SU-DHL-6 (cell line): ENCODE measurements at regions not wholly inside any gene's neighbourhood (a gene's known extent, or its start where the extent isn't known, plus 50 kb on each side); places are given as distances from the start of the nearest gene placed in this dataset.
"Not testable (repeated sequence)": the region's sequence is repeated elsewhere in the genome, so short reads cannot be mapped to it uniquely, and the experiment has no call there.

Source experiments
- CTCF ChIP-seq: fragments of 200-600 bp; sonication (generic); IDR thresholded peaks from one replicate; pipeline ENCODE4 v1.5.1; 2017; ENCODE audit warnings: antibody characterized with exemption, mild to moderate bottlenecking, low read length, moderate library complexity; ENCODE audit not compliant: insufficient read depth, poor library complexity, severe bottlenecking
- EZH2phosphoT487 ChIP-seq: fragments of 200-600 bp; sonication (generic), shearing (Covaris generic); conservative IDR thresholded peaks from 2 replicates; pipeline ENCODE4 v1.6.1; 2018; ENCODE audit warnings: mild to moderate bottlenecking, antibody characterized with exemption, low read length, moderate library complexity, mixed read lengths

DNA sequence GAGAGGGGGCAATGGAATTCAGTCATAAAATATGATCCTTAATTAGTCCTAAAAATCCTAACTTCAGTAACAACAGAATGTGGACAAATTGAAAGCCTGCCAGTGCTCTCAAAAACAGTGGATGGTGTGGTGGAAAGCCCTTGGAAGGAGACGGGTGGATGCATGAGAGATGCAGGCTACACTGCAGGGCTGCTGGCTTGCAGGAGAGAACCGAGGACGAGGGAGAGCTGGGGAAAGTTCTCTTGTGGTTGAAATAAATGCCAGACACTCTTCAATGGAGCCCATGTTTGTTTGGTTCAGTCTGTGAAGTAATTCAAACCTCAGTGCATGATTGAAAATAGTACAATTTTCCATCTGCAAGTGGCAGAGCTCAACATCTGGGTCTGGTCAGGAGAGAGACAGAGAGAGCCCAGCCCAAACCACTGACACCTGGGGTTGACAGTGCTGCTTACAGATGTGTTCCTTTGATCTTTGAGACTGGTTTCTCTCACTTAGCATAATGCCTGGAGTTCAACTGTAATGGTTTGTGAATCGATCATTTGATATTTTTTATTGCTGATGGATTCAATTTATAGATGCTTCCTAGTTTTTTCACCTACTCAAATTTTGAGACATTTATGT is 544.9 kb downstream of the GOLGA6L6 start:
- not testable (repeated sequence) for TF ChIP-seq CTCF, EZH2phosphoT487
